RWPE1 (cell line): ENCODE measurements at regions not wholly inside any gene's neighbourhood (a gene's known extent, or its start where the extent isn't known, plus 50 kb on each side); places are given as distances from the start of the nearest gene placed in this dataset.

Experiments used
- CTCF ChIA-PET: fragments of 350-600 bp; sonication (Branson Sonifier 250); formaldehyde crosslinking; extraction: SDS; loops from one replicate; lab custom pipeline; 2021; lab: Yijun Ruan, JAX
- POLR2A ChIA-PET: fragments of 400-600 bp; formaldehyde crosslinking; extraction: SDS; loops from one replicate; lab custom pipeline; 2020; ENCODE audit warnings: antibody characterized with exemption; ENCODE audit not compliant: low non-redundant PET; lab: Yijun Ruan, JAX
- DNase-seq: peaks from one replicate; pipeline ENCODE4 v3.0.0; 2012; ENCODE audit warnings: low spot score
- H3K27ac ChIP-seq: fragments of 450-650 bp; 2 replicates; pipeline ENCODE4 v1.5.1; 2017
- CTCF ChIP-seq: fragments of 450-650 bp; conservative IDR thresholded peaks from 2 replicates; pipeline ENCODE4 v1.5.1; 2017; ENCODE audit warnings: low read depth, mild to moderate bottlenecking

DNA sequence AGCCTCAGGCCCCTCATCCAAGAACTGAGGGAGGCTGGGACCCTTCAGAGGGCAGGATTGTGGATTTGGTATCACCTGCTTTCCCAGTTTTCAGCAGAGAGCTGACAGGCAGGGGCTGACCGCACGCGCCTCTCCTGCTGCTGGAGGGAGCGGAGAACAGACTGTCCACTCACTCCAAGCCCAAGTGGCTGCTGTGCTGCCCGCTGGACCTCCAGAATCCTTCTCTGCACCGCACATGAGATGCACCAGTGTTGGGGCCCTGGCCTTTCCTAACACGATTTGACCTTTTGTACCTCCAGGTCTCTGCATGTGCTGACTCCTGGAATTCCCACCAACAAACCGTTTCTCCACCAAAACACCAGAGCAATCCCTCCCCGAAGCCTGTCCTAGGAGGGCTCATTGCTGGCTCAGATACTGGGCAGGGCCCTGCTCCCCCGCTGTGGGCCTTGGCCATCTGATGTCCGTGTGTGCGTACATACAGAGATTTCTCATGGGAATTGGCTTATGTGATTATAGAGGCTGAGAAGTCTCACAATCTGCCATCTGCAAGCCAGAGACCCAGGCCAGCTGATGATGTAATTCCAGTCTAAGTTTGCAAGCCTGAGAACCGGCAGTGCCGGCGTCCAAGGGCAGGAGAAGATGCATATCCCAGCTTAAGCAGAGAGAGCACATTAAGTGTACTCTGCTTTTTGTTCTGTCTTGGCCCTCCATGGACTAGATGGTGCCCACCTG, 141.7 kb downstream of the GADD45G start:
- H3K27ac ChIP-seq = no peak overlapping the region
- ChIA-PET POLR2A (no interaction called here), CTCF (no interaction called here)
- no peak for TF ChIP-seq CTCF
- DNase-seq = no peak

GRCh38 chr9:89747596-89747995, 142.8 kb downstream of the GADD45G start:
- ChIA-PET POLR2A (no interaction called here), CTCF (interaction anchor here (0.6 kb wide), 1 partner anchor 10 kb away, joined by 7 read pairs; no protein-coding TSS in a partner anchor)
- H3K27ac ChIP-seq = no peak overlapping the region
- TF ChIP-seq CTCF = no peak
- no peak for DNase-seq

DNA sequence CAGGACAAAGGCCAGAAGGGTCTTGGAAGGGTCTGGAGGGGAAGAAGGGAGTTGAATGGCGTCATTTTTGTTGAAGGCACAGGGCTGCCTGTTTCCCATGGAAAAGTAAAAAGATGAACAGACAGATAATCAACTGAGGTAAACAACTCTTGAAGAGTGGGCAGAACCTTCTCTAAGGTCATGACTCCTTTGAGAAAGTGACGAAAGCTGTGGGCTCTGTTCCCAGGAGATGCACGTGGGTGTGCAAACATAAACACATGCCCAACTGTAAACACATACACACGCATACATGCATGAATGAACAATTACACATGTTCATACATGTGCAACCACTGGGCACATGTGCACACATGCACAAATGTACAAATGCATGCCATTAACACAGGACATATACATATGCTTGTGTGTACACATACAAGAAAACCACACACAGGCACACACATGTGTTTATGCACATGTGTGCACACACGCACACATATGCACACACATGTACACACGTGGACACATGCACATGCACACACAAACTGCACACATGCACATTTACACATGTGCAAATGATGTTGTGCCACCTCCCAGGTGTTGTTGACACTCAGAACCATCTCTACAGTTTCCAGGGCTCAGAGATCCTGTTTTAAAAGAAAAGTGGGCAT, 143.3 kb downstream of the GADD45G start:
- POLR2A ChIA-PET = no interaction called here
- no peak for TF ChIP-seq CTCF
- H3K27ac ChIP-seq = no peak overlapping the region
- CTCF ChIA-PET = interaction anchor here (0.7 kb wide), 1 partner anchor 145 kb away, joined by 3 read pairs; no protein-coding TSS in a partner anchor
- no peak for DNase-seq

DNA sequence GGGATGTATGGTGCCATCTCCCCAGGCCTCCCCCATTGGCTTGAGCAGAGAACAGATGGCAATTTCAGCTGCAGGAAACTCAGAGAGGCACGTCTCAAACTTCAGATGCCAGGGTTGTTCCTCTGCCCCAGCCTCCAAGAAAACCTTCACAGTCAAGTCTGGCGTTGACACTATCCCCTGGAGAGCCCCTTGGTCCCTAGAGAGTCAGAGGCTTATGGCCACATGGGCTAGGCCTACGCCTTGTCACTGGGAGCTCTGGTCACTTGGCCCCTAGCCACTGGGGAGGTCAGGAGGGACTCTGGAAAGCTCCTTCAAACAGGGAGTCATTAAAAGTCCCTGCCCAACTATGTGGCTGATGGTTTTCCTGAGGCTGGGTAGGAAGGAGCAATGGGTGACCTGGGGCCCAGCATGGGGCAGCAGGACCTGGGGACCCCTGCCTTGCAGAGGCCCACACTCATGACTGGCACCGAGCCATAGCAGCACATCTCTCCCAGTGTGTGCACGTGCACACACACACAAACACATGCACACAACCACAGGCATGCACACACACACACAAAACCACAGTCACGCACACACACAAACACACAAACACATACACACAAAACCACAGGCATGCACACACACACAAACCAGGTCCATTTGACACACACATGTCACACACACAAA, 144.2 kb downstream of the GADD45G start:
- POLR2A ChIA-PET = no interaction called here
- CTCF ChIA-PET = interaction anchor here (0.7 kb wide), 1 partner anchor 146 kb away, joined by 3 read pairs; no protein-coding TSS in a partner anchor
- DNase-seq = no peak
- H3K27ac ChIP-seq = no peak overlapping the region
- TF ChIP-seq CTCF = no peak

GRCh38 chr9:89749500-89750116, 144.8 kb downstream of the GADD45G start:
- no peak for DNase-seq
- POLR2A ChIA-PET = no interaction called here
- TF ChIP-seq CTCF = no peak
- CTCF ChIA-PET = no interaction called here
- no peak overlapping the region for H3K27ac ChIP-seq

DNA sequence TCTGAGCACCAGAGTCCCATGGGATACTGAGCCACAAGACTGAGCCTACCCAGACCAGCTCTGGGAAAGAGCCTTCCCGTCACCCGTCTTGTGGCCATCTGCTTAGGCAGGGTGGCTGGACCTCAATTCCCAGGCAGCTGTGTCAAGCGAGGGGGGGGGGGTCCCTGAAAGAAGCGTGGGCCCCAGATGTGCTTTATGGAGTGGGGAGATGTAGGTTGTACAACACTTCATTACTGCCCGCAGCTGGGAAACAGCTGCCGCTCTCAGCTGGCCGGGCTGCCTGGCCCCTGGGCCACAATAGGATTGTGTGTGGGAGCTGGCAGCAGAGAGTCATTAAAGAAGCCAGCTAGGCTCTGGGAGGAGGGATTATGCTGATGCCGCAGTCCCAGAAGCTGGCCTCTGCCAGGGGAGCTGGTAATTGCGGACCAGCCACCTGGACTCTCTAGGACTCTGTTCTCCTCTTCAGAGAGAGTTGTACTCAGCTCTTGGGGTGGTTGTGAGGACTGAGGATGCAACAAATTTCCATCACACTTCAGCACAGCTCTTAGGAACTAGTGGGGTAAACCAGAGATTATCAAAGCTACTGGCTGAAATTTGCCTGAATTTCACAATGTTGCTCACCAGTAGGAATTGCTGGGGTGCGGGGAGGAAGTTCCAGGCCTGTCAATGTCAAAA, 145.4 kb downstream of the GADD45G start:
- CTCF ChIA-PET = interaction anchor here (0.9 to 1.1 kb wide), 2 partner anchors 19 to 30 kb away, joined by 3 read pairs; no protein-coding TSS in a partner anchor
- no peak overlapping the region for H3K27ac ChIP-seq
- DNase-seq = no peak
- TF ChIP-seq CTCF = no peak
- POLR2A ChIA-PET = no interaction called here
